22Rv1 (cell line): ENCODE measurements at regions not wholly inside any gene's neighbourhood (a gene's known extent, or its start where the extent isn't known, plus 50 kb on each side); places are given as distances from the start of the nearest gene placed in this dataset.

ENCODE experiments used
- CTCF ChIP-seq: fragments of 450-650 bp; IDR thresholded peaks from 2 replicates; pipeline ENCODE4 v1.5.1; 2017; ENCODE audit warnings: mild to moderate bottlenecking
- ZFX ChIP-seq: fragments of 450-650 bp; IDR thresholded peaks from 2 replicates; pipeline ENCODE4 v1.6.1; 2017; ENCODE audit warnings: antibody characterized with exemption, borderline replicate concordance

- TF ChIP-seq CTCF (no peak), ZFX (no peak)
Observed at GRCh38 chr5:143551820-143552251, 148.3 kb upstream of the NR3C1 start.
